Central memory CD8-positive, alpha-beta T cell (primary cell): ENCODE measurements at regions not wholly inside any gene's neighbourhood (a gene's known extent, or its start where the extent isn't known, plus 50 kb on each side); places are given as distances from the start of the nearest gene placed in this dataset.

Experiments
- ATAC-seq: fragments of 150-1000 bp; cut with Tn5 transposase; replicated peaks from 2 replicates; pipeline ENCODE4 v1.10.0; 2022; ENCODE audit warnings: mild to moderate bottlenecking, moderate FRiP score, moderate number of reproducible peaks; ENCODE audit not compliant: poor library complexity, severe bottlenecking; ENCODE audit errors: extremely low read depth
- DNase-seq, 2 donors: peaks; one replicate each; pipeline ENCODE4 v3.0.0; 2021; ENCODE audit warnings: low spot score in 2 of 2
- H3K27ac Mint-ChIP-seq: one replicate; pipeline ENCODE4 v1.8.0; 2022; ENCODE audit warnings: low read depth, mild to moderate bottlenecking, moderate library complexity, mixed read lengths
- H3K27me3 Mint-ChIP-seq: one replicate; pipeline ENCODE4 v1.8.0; 2022; ENCODE audit warnings: mixed read lengths
- H3K36me3 Mint-ChIP-seq: one replicate; pipeline ENCODE4 v1.8.0; 2022; ENCODE audit warnings: mild to moderate bottlenecking, moderate library complexity, mixed read lengths; ENCODE audit not compliant: insufficient read depth
- H3K4me1 Mint-ChIP-seq: one replicate; pipeline ENCODE4 v1.8.0; 2022; ENCODE audit warnings: mixed read lengths
- H3K4me3 Mint-ChIP-seq: one replicate; pipeline ENCODE4 v1.8.0; 2022; ENCODE audit warnings: mild to moderate bottlenecking, moderate library complexity, mixed read lengths
- H3K9me3 Mint-ChIP-seq: one replicate; pipeline ENCODE4 v1.8.0; 2022; ENCODE audit warnings: mixed read lengths

DNA sequence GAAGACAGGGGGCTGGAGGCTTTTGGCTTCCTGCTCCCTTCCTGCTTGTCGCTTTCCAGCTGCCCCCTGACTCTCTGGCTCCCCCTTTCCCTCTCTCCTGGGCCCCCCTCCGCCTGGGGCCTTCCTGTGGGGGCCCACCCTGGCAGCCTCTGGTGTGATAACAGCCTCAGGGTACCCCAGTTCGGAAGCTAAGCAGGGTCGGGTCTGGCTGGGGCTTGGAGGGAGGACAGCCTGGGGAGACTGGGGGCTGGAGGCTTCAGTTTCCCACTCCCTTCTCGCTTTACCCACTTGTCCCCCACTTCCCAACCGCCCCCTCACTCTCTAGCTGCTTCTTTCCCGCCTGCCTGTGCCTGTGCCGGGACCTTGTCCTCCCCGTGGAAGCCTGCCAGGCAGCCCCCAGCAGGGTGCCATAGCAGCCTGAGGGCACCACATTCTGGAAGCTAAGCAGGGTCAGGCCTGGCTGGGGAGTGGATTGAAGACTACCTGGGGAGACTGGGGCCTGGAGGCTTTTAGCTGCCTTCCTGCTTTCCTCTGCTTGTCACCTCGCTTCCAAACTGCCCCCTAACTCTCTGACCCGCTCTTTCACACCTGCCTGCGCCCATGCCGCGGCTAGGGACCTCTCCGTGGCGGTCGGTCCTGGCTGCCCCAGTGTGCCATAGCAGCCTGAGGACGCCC lies 2275.5 kb downstream of the TP53TG3F start:
- Mint-ChIP-seq H3K9me3 (peaks cover 55% of the 10 kb centered on the region), H3K27me3 (no peaks in the 10 kb centered on the region), H3K4me1 (no peaks in the 10 kb centered on the region), H3K4me3 (no peak overlapping the region), H3K36me3 (no peaks in the 10 kb centered on the region), H3K27ac (no peak overlapping the region)
- ATAC-seq = no peak
- DNase-seq = no peak

GRCh38 chr16:35735403-35736251 lies 2276.2 kb downstream of the TP53TG3F start:
- ATAC-seq (no peak), DNase-seq (no peak)
- Mint-ChIP-seq H3K27me3 (no peaks in the 10 kb centered on the region), H3K4me1 (no peaks in the 10 kb centered on the region), H3K4me3 (no peak overlapping the region), H3K27ac (no peak overlapping the region), H3K36me3 (no peaks in the 10 kb centered on the region), H3K9me3 (peaks cover 56% of the 10 kb centered on the region)

GRCh38 chr16:35736546-35736945 lies 2277.1 kb downstream of the TP53TG3F start:
- Mint-ChIP-seq H3K36me3 (no peaks in the 10 kb centered on the region), H3K4me1 (no peaks in the 10 kb centered on the region), H3K27me3 (no peaks in the 10 kb centered on the region), H3K9me3 (peaks cover 58% of the 10 kb centered on the region), H3K27ac (no peak overlapping the region), H3K4me3 (no peak overlapping the region)
- ATAC-seq = no peak
- no peak for DNase-seq

DNA sequence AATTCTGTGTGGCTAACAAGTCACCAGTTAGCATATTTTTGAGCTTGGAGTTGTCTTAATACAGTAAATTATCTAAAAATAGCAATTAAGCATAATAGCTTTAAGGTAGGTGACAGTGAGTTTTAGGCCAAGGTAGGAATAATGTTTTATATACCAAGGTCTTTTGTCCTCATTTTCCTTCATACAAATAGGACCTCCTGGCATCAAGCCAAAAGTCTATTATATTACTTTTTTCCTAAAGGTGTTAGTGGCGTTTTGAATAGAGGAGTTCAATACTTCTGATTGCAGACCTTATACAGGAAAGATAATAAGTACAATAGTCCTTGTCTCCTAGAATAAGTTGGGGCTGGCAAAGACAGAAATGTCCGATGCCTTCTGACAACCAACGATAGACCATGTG lies 2277.7 kb downstream of the TP53TG3F start:
- Mint-ChIP-seq H3K36me3 (no peaks in the 10 kb centered on the region), H3K4me3 (no peak overlapping the region), H3K4me1 (no peaks in the 10 kb centered on the region), H3K9me3 (peaks cover 63% of the 10 kb centered on the region), H3K27ac (no peak overlapping the region), H3K27me3 (no peaks in the 10 kb centered on the region)
- DNase-seq = no peak
- ATAC-seq = no peak

- H3K27ac Mint-ChIP-seq = no peak overlapping the region
These were observed 2282.1 kb downstream of the TP53TG3F start for GRCh38 chr16:35741546-35741945.

DNA sequence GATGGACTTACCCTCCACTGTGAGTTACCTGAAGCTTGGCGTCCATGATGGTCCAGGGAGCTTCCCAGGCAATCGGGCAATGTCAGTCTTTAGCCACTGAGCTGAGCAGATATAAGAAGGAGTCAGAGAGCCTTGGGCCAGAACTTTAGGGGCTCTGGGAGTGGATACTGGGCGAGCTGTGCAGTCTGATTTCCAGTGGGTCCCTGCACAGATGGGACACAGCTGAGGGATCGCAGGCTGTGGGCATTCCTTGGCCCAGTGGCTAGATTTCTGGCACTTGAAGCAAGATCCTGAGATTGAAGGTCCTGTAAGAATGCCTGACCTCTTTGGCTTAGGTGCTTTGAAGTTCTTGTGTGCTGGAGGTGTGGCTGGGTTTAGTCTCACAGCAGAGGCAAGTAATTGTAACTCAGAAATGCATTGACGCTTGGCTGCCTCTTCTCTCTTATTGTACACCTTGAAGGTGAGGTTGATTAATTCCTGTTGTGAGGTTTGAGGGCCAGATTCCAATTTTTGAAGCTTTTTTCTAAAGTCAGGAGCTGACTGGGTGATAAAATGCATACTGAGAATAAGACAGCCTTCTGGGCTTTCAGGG lies 2283.8 kb downstream of the TP53TG3F start:
- H3K27me3 Mint-ChIP-seq = no peaks in the 10 kb centered on the region
- no peaks in the 10 kb centered on the region for H3K4me1 Mint-ChIP-seq
- H3K9me3 Mint-ChIP-seq = peaks cover 67% of the 10 kb centered on the region
- H3K27ac Mint-ChIP-seq = no peak overlapping the region
- no peaks in the 10 kb centered on the region for H3K36me3 Mint-ChIP-seq
- no peak for ATAC-seq
- DNase-seq = no peak
- no peak overlapping the region for H3K4me3 Mint-ChIP-seq

More at GRCh38 chr16:35741546-35741945, 2282.1 kb downstream of the TP53TG3F start:
- peaks cover 74% of the 10 kb centered on the region for H3K9me3 Mint-ChIP-seq
- no peaks in the 10 kb centered on the region for H3K27me3 Mint-ChIP-seq
- H3K4me1 Mint-ChIP-seq = no peaks in the 10 kb centered on the region
- no peak for DNase-seq
- no peak for ATAC-seq
- no peak overlapping the region for H3K4me3 Mint-ChIP-seq
- no peaks in the 10 kb centered on the region for H3K36me3 Mint-ChIP-seq

DNA sequence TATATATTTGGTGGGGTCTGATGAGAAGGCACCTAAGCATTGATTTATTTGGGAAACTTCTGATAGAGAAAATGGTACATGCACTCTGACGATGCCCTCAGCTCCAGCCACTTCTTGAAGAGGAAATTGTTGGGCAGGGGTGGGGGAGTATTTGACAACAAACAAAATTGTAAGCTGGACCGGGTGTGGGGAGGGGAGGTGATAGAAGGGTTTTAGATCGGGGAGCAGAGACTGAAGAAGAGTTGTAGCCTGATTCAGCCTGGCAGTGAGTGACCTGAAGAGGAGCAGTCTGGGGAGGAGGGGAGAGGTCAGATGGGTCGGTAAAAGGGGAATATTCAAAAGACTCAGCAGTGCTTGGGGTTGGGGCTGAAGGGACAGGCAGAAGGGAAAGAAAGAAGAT lies 2284.7 kb downstream of the TP53TG3F start:
- H3K4me1 Mint-ChIP-seq = no peaks in the 10 kb centered on the region
- no peak overlapping the region for H3K4me3 Mint-ChIP-seq
- H3K9me3 Mint-ChIP-seq = peaks cover 64% of the 10 kb centered on the region
- no peak for DNase-seq
- no peak for ATAC-seq
- no peaks in the 10 kb centered on the region for H3K27me3 Mint-ChIP-seq
- peaks cover 1% of the 10 kb centered on the region for H3K36me3 Mint-ChIP-seq
- no peak overlapping the region for H3K27ac Mint-ChIP-seq

DNA sequence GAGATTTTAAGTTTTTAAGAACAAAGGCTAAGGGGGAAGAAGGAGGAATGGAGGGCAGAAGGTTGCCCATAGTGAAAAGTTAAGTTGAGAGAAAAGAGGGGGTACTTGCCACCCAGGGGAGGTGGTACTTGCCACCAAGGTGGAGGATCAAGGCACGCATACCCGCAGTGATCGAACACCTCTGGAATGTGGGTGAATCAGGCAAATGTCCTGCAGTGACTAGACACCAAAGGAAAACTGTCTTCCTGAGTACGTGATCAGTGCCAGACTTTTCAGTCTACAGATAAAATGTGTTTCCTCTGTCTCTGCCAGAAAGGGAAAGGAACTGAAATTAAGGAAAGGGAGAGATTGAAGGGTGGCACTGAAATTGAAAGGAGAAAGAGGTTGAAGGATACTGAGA lies 2285.3 kb downstream of the TP53TG3F start:
- no peaks in the 10 kb centered on the region for H3K4me1 Mint-ChIP-seq
- H3K4me3 Mint-ChIP-seq = no peak overlapping the region
- H3K27me3 Mint-ChIP-seq = no peaks in the 10 kb centered on the region
- ATAC-seq (no peak), DNase-seq (no peak)
- H3K36me3 Mint-ChIP-seq = peaks cover 1% of the 10 kb centered on the region
- no peak overlapping the region for H3K27ac Mint-ChIP-seq
- H3K9me3 Mint-ChIP-seq = peaks cover 57% of the 10 kb centered on the region

GRCh38 chr16:35745191-35745590 lies 2285.8 kb downstream of the TP53TG3F start:
- Mint-ChIP-seq H3K9me3 (peaks cover 52% of the 10 kb centered on the region), H3K27me3 (no peaks in the 10 kb centered on the region), H3K27ac (no peak overlapping the region)

DNA sequence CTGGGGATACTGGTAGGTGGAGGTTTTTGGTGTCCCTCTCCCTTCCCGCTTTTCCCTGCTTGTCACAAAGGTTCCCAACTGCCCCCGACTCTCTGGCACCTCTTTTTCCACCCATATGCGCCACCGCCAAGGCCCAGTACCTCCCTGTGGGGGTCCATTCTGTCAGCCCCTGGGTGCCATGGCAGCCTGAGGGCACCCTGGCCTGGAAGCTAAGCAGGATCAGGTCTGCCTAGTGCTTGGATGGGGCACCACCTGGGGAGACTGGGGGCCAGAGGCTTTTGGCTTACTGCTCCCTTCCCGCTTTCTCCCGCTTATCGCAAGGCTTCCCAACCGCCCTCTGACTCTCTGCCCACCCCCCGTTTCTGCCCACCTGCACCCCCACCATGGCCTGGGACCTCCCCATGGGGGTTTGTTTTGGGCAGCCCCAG lies 2286.4 kb downstream of the TP53TG3F start:
- DNase-seq (no peak), ATAC-seq (no peak)
- H3K9me3 Mint-ChIP-seq = peaks cover 46% of the 10 kb centered on the region
- peaks cover 1% of the 10 kb centered on the region for H3K36me3 Mint-ChIP-seq
- no peaks in the 10 kb centered on the region for H3K4me1 Mint-ChIP-seq
- H3K4me3 Mint-ChIP-seq = no peak overlapping the region
- H3K27me3 Mint-ChIP-seq = no peaks in the 10 kb centered on the region
- no peak overlapping the region for H3K27ac Mint-ChIP-seq

More at GRCh38 chr16:35745191-35745590, 2285.8 kb downstream of the TP53TG3F start:
- no peaks in the 10 kb centered on the region for H3K4me1 Mint-ChIP-seq
- ATAC-seq (no peak), DNase-seq (no peak)
- H3K36me3 Mint-ChIP-seq = peaks cover 1% of the 10 kb centered on the region
- no peak overlapping the region for H3K4me3 Mint-ChIP-seq

DNA sequence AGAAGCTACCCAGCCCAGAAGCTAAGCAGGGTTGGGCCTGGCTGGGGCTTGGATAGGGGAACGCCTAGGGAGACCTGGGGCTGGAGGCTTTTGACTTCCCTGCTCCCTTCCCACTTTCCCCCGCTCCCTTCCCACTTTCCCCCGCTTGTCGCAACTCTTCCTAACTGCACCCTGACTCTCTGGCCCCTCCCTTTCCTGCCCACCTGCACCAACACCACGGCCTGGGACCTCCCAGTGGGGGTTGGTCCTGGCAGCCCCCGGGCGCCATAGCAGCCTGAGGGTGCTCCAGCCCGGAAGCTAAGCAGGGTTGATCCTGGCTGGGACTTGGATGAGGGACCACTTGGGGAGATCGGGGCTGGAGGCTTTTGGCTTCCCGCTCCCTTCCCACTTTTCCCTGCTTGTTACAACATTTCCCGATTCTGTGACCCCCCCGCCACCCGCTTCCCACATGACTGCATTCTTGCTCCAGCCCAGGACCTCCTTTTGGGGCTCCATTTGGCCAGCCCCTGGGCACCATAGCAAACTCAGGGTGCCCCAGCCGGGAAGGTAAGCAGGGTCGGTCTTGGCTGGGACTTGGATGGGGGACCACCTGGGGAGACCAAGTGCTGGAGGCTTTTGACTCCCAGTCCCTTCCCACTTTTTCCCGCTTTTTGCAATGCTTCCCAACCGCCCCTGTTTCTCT lies 2287.0 kb downstream of the TP53TG3F start:
- H3K27ac Mint-ChIP-seq = no peak overlapping the region
- ATAC-seq (no peak), DNase-seq (no peak)
- peaks cover 1% of the 10 kb centered on the region for H3K36me3 Mint-ChIP-seq
- H3K4me3 Mint-ChIP-seq = no peak overlapping the region
- no peaks in the 10 kb centered on the region for H3K27me3 Mint-ChIP-seq
- H3K4me1 Mint-ChIP-seq = no peaks in the 10 kb centered on the region
- H3K9me3 Mint-ChIP-seq = peaks cover 40% of the 10 kb centered on the region

DNA sequence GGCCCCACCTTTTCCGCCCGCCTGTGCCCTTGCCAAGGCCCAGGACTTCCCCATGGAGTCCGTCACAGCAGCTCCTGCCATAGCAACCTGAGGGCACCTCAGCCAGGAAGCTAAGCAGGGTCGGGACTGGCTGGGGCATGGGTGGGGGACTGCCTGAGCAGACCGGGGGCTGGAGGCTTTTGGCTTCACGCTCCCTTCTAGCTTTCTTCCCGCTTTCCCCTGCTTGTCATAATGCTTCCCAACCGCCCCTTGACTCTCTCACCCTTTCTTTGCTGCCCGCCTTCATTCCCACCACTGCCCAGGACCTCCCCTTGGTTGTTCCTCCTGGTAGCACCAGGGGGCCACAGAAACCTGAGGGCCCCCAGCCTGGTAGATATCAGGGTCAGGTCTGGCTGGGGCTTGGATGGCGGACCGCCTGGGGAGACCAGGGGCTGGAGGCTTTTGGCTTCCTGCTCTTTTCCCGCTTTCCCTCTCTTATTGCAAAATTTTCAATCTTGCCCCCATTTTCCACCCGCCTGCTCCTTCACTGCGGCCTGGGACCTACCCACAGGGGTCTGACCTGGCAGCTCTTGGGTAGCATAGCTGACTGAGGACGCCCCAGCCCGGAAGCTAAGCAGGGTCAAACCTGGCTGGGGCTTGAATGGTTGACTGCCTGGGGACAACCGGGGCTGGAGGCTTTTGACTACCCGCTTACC lies 2287.7 kb downstream of the TP53TG3F start:
- peaks cover 33% of the 10 kb centered on the region for H3K9me3 Mint-ChIP-seq
- no peak overlapping the region for H3K27ac Mint-ChIP-seq
- no peak for ATAC-seq
- H3K4me1 Mint-ChIP-seq = no peaks in the 10 kb centered on the region
- peaks cover 1% of the 10 kb centered on the region for H3K36me3 Mint-ChIP-seq
- no peak for DNase-seq
- no peaks in the 10 kb centered on the region for H3K27me3 Mint-ChIP-seq
- no peak overlapping the region for H3K4me3 Mint-ChIP-seq
